ENCODE measurements at regions not wholly inside any gene's neighbourhood (a gene's known extent, or its start where the extent isn't known, plus 50 kb on each side); places are given as distances from the start of the nearest gene placed in this dataset.

- DNase-seq (ENCODE audit: low read depth, low spot score) = no peak
These were observed 1936.8 kb upstream of the PIK3C3 start for GRCh38 chr18:40018266-40018665.

GRCh38 chr18:40017021-40017420 is 1938.0 kb upstream of the PIK3C3 start:
- no peak for DNase-seq (ENCODE audit: low read depth, low spot score)

GRCh38 chr18:40016405-40016804 is 1938.6 kb upstream of the PIK3C3 start:
- no peak for DNase-seq (ENCODE audit: low read depth, low spot score)

DNA sequence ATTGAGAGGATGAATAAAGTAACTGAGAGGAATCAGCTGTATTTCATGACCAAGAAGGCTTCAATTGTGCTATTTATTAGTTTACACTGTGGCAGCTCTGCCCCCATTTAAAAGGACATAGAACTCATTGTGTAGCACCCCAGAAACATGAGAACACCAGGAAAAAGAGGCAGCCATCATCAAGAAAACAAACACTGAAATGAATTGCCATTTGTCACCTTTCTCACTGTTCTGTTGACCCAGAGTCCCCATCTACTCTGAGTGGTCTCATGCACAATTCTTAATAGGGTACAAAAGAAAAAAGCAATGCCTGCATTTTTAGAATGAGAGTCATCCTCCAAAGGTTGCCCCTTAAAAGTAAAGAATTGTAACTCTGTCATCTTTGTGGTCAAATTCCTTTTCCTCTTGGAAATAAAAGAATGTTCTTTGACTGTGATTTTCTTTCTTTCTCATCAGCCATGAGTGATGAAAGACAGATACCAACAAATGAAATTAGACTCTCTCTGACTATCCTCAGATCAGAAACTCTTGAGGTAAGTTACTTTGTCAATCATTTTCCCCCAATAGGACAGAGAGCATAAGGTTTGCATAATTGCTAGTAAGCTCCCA is 1941.9 kb upstream of the PIK3C3 start:
- DNase-seq (ENCODE audit: low read depth, low spot score) = no peak

DNA sequence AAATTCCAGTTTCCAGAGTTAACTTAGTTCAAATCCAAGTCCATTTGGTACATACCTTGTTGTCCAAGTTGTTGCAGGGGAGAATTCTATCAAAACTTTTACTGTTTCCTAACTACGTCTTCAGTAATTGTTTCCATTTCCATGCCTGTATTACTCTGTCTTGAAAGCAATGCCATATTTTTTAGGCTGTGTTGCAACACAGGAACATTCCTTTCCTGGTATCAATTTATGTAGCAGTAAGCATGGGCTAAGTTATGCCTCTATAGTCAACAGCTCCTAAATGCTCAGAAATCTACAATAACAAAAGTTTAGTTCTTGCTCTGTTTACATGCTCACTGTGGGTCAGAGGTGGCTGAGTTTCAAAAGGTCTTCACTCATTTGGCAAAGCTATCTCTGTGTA is 1943.8 kb upstream of the PIK3C3 start:
- no peak for DNase-seq (ENCODE audit: low read depth, low spot score)

DNA sequence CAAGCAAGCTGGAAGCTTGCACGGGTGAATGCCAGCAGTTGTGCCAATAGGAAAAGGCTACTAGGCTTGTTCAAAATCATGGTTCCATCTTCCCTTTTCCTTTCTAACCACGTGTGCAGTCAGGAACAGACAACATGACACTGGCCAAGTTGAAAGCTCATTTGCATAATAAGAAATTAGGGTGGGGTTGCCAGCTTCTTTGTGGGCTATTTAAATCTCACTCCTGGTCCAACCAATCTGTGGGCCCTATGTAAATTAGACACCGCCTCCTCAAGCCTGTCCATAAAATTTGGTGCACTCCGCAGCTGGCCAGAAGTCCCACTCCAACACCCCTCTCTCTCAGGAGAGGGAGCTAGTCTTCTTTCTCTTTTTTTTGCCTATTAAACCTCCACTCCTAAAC is 1948.4 kb upstream of the PIK3C3 start:
- DNase-seq (ENCODE audit: low read depth, low spot score) = no peak

GRCh38 chr18:40004246-40004645 is 1950.8 kb upstream of the PIK3C3 start:
- no peak for DNase-seq (ENCODE audit: low read depth, low spot score)

DNA sequence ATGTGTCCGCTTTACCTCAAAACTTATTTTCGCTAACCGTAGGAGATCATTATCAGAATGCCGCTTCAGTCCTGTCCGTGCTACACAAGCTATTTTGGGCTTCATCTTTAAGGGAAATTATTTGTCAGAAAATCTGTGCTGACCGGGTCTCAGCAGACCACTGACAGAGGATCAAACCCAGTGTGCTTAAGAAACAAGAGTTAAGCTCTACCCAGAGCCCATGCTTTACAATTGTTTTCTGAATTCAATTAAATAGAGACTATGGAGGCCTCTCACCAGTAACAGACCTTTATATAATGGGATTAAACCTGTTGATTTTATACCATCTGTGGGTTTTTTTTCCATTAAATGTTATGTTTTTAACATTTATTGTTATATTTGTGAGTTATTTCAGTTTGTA is 1956.7 kb upstream of the PIK3C3 start:
- DNase-seq (ENCODE audit: low read depth, low spot score) = no peak

DNA sequence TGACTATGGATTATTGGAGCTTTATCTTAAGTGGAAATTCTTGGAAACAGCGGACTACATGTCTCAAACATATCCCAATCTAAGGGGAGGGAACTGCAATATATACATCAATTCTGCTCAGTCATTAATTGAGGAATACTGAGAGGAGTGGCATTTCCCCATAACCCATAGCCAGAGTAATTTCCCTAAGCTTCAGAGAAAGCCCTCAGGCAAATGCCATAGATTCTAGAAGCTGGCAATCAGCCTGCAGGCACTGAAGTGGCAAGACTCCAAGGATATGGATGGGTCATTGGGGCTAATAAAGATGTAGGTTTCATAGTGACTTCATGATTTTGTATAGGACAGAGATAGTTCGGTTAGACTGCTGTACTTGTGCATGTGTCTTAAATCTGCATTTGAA is 1960.5 kb upstream of the PIK3C3 start:
- DNase-seq (ENCODE audit: low read depth, low spot score) = no peak

GRCh38 chr18:39991696-39992265 is 1963.3 kb upstream of the PIK3C3 start:
- no peak for DNase-seq (ENCODE audit: low read depth, low spot score)

DNA sequence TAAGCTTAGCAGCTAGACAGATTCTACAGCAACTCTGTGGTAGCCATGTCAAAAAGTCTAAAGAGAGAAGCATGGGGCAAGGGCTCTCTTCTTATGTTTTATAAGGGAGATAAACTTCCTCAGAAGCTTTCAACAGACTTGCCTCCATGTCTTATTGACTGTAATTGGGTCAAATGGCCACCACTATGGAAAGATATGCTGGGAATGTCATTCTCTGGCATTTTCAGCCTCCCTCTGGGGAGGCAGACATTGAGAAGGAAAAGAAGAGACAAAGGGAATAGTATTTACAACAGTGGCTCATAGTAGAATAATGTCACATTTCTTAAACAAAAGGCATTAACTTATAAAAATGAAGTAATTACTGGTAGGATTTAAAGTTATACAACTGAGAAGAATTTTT is 1964.5 kb upstream of the PIK3C3 start:
- DNase-seq (ENCODE audit: low read depth, low spot score) = no peak

- DNase-seq (ENCODE audit: low read depth, low spot score) = no peak
These were observed 1978.3 kb upstream of the PIK3C3 start for GRCh38 chr18:39976771-39977170.

- DNase-seq (ENCODE audit: low read depth, low spot score) = no peak
These were observed 1982.5 kb upstream of the PIK3C3 start for GRCh38 chr18:39972521-39972920.

GRCh38 chr18:39969803-39970494 is 1985.1 kb upstream of the PIK3C3 start:
- DNase-seq (ENCODE audit: low read depth, low spot score) = no peak

- no peak for DNase-seq (ENCODE audit: low read depth, low spot score)
These were observed 1988.8 kb upstream of the PIK3C3 start for GRCh38 chr18:39966275-39966674.

DNA sequence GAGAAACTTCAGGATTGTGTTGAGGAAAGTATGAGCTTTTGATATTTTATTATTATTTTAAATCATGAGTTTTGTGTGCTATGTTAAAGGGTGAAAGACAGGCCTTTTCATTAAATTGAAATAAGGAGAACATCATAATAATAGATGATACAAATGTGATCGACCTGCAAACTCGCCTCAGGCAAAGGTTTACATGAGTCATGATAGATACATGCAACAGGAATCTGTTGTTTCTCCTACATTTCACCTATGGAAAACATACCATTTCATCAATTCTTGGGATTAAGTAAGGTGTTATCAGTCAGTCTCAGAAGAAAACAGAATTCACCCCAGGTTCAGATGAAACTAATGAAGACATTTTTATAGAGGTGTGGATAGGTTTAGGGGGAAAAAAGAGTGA is 1992.5 kb upstream of the PIK3C3 start:
- DNase-seq (ENCODE audit: low read depth, low spot score) = no peak

- DNase-seq (ENCODE audit: low read depth, low spot score) = no peak
These were observed 1994.5 kb upstream of the PIK3C3 start for GRCh38 chr18:39960550-39960949.

DNA sequence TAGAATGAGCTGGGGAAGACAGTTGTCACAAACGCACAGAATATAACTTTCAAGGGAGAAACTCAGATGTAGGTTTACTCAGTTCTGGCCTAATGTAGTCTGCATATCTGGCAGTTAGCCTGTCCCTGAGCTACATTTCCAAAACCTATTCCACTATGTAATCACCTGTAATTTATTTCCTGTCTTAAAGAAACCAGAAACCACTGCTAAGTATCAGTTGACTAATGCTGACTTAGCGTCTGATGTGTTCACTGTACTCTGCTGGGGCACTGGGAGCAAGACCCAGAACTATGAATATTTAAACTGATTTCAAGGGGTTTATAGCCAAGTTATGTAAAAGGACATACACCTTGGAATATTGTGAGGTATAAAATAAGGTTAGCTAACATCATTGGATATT is 1995.2 kb upstream of the PIK3C3 start:
- no peak for DNase-seq (ENCODE audit: low read depth, low spot score)

- DNase-seq (ENCODE audit: low read depth, low spot score) = no peak
These were observed 1996.2 kb upstream of the PIK3C3 start for GRCh38 chr18:39958876-39959275.

DNA sequence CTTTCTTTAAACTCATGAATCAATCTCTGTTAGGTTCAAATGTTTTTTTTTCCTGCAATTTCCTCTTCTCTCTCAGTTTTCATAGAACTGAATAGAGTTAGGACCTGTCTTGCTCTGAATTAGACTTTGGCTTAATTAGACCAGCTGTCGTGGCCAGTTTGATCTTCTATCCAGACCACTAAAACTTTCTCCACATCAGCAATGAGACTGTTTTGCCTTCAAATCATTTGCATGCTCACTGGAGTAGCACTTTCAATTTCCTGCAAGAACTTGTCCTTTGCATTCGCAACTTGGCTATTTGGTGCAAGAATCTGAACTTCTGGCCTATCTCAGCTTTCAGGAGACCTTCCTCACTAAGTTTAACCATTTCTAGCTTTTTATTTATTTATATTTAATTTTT is 2002.2 kb upstream of the PIK3C3 start:
- DNase-seq (ENCODE audit: low read depth, low spot score) = no peak

GRCh38 chr18:39951142-39951720 is 2003.8 kb upstream of the PIK3C3 start:
- no peak for DNase-seq (ENCODE audit: low read depth, low spot score)

DNA sequence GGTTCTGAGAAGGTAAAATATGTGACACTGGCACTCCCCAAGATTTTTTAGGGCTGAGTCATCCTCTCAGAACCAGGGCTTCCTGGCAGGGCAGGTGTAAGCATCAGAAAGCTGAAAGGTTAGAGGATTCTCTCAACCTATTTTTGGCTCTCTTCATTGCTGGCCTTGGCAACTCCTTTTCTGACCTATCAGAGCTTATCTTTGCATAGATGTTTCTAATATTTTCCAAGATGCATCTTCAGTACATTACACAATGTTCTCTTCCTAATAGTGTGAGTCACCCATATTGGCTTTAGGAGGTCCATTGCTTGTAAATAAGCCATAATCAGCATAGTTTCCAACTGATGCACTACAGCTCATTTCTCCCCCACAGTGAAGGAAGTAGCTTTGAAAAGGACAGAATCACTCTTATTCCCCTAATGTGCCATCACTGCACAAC is 2008.4 kb upstream of the PIK3C3 start:
- DNase-seq (ENCODE audit: low read depth, low spot score) = no peak

DNA sequence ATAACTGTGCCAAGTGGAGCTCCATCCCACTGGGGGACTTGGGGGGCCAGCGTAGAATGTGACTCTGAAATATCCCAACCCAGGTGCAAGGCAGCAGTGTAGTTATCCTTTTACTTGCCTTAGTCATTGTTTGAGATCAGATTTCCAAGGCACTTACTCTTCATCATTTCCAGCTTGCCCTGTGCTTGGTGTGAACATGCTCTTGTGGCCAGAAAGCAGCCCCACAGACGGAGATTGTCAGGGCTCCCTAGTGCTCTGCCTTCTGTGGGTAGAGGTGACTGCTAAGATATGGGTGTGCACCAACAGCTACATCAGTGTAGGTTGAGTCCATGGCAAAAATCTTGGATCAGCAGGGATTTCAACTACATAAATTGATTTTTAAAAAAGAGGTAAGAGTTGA is 2010.0 kb upstream of the PIK3C3 start:
- no peak for DNase-seq (ENCODE audit: low read depth, low spot score)
